CD4-positive, alpha-beta T cell treated with Interleukin-17A for 1 hour (primary cell): ENCODE measurements at regions not wholly inside any gene's neighbourhood (a gene's known extent, or its start where the extent isn't known, plus 50 kb on each side); places are given as distances from the start of the nearest gene placed in this dataset.
"Not testable (repeated sequence)": the region's sequence is repeated elsewhere in the genome, so short reads cannot be mapped to it uniquely, and the experiment has no call there.

ENCODE experiments used
- DNase-seq: peaks from one replicate; pipeline ENCODE4 v3.0.0-alpha.2; 2020

- no peak for DNase-seq
Measured at GRCh38 chr10:65341323-65341925, 1584.4 kb upstream of the LRRTM3 start.

- no peak for DNase-seq
Measured at GRCh38 chr10:65342245-65342644, 1583.6 kb upstream of the LRRTM3 start.

DNA sequence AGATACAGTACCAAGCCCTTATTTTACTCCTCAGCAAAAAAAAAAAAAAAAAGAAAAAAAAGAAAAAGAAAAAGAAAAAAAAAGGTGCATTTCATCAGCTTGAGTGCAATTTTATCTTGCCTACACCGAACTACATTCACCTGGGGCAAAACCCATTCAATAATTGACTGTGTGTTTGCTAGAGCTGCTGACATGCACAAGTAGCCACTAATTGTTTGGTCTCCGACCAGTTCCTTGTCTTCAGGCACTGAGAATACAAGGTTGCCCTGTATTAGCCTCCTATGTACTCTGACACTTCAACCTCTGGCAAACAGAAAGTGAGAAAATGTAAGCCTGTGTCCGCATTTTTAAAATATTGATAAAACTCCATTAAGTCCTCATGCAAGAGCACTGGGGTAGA lies 1579.4 kb upstream of the LRRTM3 start:
- DNase-seq = no peak

DNA sequence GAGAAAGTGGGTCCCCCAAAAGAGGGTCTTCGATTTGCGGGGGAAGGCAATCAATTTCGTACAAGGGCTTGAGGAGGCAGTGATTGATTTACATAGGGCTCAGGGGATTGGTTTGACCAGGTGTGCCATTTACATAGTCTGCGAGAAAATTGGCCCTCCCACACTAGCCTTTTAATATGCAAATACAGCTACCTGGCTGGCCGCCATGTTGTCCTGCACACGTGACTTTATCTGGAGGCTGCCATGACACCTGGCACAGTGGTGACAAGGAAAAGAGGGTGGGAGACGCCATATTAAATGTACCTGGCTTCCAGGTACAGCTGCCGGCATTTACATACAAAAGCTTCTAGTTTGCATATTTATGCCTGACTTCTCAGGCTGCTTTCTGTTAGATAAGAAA lies 1577.2 kb upstream of the LRRTM3 start:
- no peak for DNase-seq

DNA sequence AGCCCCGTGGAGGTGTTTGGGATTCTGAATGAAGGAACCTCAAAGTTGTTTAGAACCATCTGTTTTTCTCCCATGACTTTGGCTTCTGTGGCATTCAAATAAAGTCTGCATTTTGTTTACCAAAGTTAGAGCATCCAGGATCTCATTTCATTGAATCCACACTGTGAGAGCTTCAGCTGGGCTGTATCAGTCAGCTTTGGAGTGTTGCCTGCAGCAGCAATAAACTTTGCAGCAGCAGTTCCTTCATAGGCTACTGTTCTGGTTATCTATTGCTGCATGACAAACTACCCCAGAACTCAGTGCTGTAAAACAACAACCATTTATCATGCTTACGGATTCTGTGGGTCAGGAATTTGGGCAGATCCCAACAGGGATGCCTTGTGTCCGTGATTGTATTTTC lies 1575.2 kb upstream of the LRRTM3 start:
- no peak for DNase-seq

DNA sequence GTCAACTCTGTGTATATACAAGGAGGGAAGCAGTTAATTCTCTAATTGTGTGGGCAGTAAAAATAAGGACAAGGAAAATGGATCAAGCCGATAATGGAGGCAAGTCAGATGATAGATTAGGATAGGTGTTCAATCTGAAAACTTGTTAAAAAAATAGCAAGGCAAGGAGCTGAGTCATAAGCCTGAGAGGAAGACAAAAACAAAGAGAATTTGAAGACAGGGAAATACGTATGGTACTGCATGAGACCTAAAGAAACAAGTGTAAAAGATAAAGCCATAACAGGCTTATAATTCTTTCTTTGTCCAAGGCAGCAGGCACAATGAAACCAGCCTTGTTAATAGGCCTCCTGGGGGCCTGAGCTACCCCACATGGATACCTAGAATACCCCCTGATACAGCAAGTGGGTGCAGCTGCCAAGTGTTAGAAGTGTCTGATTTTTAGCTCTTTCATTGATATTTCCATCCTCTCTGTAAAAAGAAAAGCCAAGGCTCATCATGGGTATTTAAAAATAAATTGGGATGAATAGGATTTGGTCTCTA lies 1570.6 kb upstream of the LRRTM3 start:
- no peak for DNase-seq

GRCh38 chr10:65358565-65358964 lies 1567.3 kb upstream of the LRRTM3 start:
- DNase-seq = no peak

- no peak for DNase-seq
Measured at GRCh38 chr10:65360497-65360896, 1565.3 kb upstream of the LRRTM3 start.

- no peak for DNase-seq
Measured at GRCh38 chr10:65365878-65366277, 1560.0 kb upstream of the LRRTM3 start.

DNA sequence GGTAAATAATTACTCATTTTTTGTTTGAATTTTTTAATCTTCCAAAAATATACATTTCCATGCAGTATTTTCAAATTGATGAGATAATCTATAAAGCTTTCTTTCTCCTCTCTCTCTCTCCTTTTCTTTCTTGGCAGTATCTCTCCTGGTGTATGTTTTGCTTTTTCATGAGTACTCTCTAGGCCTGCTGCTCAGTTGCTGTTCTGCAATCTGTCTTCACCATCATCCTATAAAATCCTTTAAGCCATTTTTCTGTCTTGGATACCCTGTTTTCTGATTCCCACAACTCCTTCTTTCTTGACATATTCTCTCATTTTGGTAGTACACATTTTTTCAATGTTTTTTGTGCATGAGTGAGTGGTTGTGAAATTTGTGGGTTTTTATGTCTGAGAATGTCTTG lies 1558.1 kb upstream of the LRRTM3 start:
- no peak for DNase-seq

DNA sequence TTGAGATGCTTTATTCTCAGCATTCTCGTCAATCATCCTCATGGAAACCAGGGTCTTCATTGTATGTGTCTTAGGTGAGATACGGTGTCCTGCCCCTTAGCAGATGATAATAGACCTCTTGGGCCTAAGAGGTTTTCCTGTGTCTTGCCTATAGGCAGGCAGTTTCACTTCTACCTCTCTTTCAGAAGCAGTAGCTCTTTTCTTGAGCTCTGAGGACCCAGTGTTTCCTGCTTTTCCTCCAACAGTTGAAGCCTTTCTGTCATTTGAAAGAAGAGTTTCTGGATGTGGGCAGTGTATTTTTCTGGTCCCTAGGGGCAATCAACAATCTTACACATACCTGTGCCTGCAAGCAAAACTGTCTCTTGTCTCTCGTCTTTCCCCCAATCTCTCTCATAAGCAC lies 1550.3 kb upstream of the LRRTM3 start:
- DNase-seq = no peak

DNA sequence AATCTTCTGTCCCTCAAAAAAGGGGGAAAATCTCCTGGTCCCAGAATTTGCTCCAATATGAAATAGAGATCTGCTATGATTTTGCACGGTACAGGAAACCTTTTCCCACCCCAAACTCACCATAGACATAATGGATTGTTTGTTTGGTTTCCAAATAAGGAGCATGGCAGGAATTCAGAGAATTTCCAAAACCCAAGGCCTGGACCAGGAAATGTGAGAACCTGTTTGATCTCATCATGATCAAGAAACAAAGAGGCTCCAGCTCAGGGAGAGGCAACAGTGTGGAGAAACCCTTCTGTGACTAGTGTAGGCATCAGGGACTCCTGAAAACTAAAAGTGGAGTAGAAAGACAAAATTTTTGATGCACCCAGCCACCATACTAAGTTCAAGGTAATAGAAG lies 1548.1 kb upstream of the LRRTM3 start:
- no peak for DNase-seq

GRCh38 chr10:65394502-65395297 lies 1531.1 kb upstream of the LRRTM3 start:
- DNase-seq = no peak

DNA sequence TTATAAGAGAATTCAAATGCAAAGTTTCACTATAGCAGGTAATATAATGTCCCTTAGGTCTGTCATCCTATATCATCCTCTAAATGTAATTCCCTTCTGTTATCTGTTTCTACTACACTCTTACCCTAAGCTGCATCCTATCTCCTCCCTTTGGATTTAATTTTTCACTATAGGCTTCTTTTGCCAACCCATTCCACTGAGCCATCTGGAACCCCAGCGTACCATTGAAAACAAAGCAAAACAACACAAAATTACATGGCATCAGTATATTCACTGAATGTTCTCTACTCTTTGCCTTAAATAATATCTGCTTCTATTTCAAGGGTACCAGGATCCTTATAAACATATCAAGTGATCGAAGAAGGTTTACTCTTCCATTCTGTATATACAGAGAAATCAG lies 1530.2 kb upstream of the LRRTM3 start:
- no peak for DNase-seq

GRCh38 chr10:65396997-65397396 lies 1528.8 kb upstream of the LRRTM3 start:
- no peak for DNase-seq

DNA sequence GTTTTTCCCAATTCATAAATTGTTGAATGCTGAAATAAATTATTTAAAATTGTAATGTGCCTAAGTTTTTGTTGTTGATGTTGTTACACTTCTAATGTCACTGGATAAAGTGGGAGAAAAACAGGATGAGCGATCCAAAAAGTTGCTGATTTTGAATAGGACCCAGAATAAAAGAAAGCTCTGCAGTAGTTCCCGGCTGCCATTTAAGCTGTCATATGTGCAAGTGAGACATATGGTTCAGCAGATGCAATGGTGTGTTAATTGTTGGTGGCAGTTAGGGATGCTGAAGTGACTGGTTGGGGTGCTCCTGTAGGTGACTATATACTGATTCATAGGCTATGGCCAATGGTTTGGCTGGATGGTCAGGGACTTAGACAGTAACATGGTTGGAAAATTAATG lies 1517.4 kb upstream of the LRRTM3 start:
- DNase-seq = no peak

- no peak for DNase-seq
Measured at GRCh38 chr10:65413001-65413400, 1512.8 kb upstream of the LRRTM3 start.

DNA sequence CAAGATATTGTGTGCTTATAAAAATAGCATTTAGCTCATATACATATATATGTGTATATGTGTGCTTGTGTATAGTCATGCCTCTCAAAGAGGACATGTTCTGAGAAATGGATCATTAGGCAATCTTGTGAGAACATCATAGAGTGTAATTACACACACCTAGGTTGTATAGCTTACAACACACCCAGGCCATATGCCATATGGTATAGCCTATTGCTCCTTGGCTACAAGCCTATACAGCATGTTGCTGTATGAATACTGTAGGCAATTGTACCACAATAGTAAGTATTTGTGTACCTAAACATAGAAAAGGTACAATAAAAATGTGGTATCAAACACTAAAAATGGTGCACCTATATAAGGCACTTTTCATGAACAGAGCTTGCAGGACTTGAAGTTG lies 1510.5 kb upstream of the LRRTM3 start:
- DNase-seq = no peak

GRCh38 chr10:65416094-65416493 lies 1509.7 kb upstream of the LRRTM3 start:
- no peak for DNase-seq

DNA sequence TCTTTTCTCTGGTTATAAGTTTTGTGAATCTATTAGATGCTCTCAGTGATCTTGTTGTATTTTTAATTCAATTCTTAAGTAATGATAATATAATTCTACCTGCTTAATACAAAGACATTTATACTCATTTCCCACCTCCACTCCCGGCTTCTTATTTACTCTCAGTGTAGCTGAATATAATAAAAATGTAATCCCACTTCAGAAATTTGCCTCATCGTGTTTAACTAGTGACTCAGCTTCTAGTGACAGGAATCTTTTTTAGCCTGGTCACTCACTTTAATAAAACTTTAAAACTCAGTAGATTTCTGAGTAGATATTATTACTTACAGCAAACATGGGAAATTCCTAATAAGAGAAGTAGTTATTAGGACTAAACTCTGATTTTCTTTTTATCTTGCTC lies 1506.2 kb upstream of the LRRTM3 start:
- no peak for DNase-seq

- DNase-seq = no peak
Measured at GRCh38 chr10:65423043-65423442, 1502.8 kb upstream of the LRRTM3 start.

- not testable (repeated sequence) for DNase-seq
Measured at GRCh38 chr10:65429381-65429780, 1496.5 kb upstream of the LRRTM3 start.

- DNase-seq = no peak
Measured at GRCh38 chr10:65430979-65431378, 1494.9 kb upstream of the LRRTM3 start.

GRCh38 chr10:65470986-65471385 lies 1454.8 kb upstream of the LRRTM3 start:
- DNase-seq = no peak

GRCh38 chr10:65482848-65483247 lies 1443.0 kb upstream of the LRRTM3 start:
- no peak for DNase-seq
